LoVo (cell line): ENCODE measurements at regions not wholly inside any gene's neighbourhood (a gene's known extent, or its start where the extent isn't known, plus 50 kb on each side); places are given as distances from the start of the nearest gene placed in this dataset.

Experiments used
- DNase-seq: peaks from one replicate; pipeline ENCODE4 v3.0.0-alpha.2; 2016; ENCODE audit warnings: low spot score

DNA sequence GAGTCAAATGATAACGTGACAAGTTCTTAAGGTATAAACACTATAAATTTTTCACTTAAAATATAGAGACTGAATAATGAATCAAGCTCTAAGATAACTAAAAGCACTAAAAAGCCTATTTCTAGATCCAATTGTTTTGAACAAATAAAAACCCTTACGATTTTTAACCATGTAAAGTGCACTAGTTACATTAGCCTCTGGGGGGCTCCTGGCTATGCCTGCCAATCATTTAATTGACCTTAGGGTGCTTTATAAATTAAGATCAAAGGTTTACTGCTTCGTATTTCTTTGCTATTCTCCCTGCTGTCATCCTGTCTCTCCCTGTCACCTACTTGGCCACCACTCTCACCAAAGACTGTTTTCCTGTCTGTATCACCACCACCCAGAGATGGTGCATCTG, 133.4 kb downstream of the ESM1 start:
- no peak for DNase-seq

DNA sequence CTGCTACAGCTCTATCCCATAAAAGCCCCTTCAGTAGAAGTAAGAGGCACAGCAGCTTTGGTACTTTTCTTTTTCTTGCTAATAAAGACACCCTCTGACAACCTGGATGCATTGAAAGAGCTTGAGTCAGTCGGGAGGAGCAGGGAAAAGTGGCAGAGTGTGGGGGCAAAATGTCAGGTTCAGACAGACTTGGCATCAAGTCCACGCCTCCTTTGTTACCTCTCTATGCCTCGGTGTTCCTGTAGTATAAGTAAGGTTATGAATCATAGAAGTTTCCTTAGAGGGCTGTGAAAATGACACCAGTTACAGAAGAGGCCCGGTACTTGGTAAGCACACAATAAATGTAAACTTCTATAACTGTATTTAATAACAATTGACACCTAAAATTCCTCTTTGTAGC, 133.9 kb downstream of the ESM1 start:
- DNase-seq: no peak

DNA sequence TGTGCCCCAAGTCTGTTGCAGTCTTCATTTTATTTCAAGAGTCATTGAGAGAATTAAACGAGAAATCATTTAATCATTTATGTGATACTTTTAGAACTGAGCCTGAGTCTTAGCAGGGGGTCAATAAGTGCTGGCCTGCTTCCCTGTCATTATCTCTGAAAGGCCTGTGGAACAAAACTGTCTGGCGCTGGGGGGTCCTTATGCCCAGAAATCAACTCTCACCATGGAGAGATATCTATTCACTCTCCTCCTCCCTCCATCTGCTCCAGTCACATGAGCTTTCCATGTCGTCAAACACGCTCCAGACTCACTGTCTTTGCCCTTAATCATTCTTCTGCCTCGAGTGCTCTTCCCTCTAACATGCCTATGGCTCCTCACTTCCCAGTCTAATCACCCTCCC, 136.8 kb downstream of the ESM1 start:
- DNase-seq: no peak

DNA sequence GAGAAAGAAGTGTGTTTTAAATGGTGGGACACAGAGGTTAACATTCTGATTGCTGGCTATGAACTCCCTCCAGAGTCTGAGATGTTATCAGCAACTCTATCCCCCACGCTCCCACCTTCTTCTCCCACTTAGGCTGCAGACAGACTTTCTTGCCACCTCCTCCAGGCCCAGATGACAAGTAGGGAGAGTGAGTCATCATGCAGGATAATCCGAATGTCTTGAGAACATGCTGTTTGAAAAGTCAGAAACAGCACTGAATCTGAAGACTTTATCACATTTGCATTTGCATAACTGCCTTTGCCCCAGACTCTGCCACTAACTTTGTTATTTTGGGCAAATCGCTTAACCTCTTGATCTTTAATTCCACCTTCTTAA, 139.8 kb downstream of the ESM1 start:
- no peak for DNase-seq

DNA sequence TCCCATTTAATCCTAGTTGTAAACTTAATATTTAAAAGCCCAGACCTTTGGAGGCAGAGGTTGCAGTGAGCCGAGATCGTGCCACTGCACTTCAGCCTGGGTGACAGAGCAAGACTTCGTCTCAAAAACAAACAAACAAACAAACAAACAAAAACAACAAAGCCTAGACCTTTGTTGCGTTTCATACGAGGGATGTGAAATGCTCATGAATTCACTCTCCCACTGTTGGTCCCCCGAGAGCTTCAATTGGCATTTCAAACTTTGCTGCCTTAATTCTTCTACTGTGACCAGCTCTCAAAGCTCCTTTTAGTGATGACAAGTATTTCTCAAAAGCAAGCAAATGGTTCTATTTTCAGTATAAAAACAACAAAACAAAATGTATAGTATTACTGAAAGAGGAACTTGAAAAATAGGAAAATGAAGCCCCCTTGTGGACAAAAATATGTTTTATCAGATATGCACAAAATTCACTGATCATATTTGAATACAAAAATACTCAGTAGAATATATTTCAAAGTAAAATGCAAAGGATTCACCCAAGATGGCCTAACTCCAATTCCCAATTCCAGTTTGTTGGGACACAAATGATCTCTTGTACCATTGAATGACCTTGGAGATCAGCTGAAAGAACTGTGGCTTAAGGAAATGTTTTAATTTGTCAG, 140.4 kb downstream of the ESM1 start:
- peak; percentile 61 for DNase-seq

DNA sequence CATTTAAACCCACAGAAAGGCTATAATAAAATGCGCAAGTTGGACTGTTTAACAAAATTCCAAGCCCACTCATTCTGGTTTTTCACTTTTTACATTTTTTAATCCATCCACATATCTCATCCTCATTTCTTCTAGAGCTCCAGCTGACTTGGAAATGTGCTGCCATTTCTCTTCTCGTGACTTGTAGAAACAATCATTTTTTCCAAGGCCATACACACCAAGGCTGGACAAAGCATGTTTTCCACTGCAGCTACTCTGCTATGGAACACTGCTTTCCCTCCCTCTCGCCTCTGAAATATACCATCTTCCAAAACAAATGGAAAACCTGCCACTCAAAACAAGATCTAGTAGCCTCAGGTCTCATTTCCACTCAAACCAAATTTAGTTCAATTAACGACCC, 141.1 kb downstream of the ESM1 start:
- no peak for DNase-seq

DNA sequence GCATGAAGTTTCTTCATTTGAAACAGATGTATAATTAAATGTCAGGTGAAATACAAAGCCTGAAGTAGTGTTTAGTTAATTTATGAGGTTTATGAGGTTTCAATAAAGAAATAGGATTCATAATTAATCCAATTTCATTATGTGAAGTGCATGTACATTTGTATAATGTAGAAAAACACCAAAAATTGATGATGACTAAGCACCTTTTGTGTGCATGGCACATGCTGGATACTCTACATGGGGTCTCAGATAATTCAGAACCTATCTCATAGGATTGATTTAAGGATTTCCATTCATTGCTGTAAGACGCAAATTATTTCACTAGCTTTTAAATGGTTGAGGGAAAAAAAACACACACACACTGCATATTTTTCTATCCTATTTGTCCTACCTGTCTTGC, 143.9 kb downstream of the ESM1 start:
- no peak for DNase-seq

DNA sequence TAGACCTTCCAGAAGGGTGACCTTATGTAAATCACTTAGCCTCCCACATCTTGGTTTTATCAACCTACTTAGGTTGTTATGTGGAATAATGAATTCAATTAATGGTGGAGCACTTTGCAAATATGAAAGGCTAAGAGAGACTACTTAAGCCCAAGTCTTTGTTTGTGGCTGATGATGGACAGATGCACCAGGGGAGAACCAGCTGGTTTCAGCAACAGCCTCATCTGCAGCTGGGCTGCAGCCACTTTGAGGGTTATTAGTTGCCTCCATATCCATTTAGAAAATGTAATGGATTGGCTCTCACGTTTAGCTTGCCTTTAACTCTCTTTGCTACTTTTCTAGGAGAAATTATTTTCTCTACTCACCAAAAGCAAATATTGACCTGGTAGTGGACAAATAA, 146.6 kb downstream of the ESM1 start:
- DNase-seq: no peak

DNA sequence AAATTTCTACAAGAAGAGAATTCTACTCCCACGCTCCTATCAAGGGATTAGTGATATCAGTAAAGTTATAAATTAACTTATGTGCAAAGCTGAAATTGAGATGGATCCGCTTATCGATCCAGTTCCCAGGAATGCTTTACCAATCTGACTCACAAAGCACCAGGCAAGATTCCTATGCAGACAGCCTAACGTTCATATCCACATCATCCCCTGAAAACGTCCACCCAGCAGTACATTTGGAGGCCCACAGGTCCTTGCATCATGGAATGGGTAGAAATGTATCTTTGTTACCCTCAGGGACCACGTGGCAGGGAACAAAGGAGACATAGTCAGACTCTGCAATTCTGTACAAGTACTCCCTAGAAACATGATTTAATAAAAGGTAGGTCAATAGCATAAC, 147.4 kb downstream of the ESM1 start:
- no peak for DNase-seq

DNA sequence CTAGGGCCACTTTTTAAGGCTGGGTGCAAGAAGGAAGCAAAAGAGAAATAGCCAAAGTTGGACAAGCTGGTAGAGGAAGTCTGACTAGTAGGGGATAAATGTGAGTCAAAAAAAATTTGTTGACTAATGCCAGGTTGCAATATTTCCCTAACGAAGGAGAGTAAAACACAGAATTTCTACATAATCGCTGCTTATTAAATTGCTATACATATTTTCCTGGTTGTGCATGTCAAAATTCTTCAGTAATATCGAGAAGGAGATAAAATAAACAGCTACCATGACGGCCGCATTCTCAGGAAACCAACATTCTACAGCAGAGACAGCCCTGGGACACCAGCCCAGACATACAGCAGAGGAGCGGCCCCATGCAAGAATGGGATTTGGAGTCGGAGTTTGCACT, 148.3 kb downstream of the ESM1 start:
- DNase-seq: no peak

DNA sequence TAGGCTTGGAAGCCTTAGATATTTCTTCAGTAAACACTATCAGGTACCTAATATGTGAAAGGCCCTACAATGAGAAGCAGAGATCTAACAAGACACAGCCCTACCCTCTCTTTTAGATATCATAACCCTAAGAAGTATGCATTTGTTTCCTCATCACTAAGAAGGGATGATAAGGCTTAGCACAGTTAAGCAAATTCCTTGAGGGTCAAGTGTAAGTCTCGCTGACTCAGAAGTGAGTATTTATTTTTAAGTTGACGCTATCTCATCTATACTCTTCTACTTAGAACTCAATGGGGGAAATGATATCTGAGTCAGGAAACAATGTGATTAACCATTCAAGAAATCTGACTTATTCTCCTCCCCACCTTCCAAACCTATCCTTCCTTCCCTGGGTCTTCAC, 149.7 kb downstream of the ESM1 start:
- no peak for DNase-seq

DNA sequence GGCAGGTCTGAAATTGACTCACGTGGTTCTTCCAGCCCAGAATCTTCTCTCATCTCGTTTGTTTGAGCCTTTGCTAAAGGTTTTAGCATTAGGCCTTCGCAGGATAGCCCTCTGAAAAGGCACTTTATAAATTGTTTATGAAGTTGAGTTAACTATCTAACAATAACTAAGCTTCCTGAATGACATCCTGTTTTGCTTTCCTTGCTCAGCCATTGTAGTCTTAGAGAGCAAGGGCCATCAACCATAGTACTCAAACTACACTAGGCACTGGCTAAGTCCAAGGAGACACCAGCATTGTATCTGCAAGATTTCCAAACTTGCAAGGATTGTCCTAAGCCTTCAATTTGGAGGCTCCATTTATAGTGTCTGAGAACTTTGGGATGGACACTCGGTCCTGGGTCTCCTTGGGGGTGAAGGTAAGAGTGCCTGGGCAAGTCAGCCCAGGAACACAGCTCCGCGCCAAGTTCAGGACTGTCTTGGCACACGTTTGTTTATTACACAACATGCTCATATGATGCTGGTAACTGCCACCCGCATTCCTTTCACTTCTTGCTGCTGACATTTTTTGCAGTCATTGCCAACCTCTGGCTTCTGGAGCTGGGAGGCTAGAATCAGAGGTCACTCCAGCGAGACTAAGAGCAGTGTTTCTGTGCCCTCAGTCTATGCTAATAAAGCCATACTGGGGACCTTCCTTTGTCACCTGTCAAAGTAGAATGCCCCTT, 151.1 kb downstream of the ESM1 start:
- no peak for DNase-seq

DNA sequence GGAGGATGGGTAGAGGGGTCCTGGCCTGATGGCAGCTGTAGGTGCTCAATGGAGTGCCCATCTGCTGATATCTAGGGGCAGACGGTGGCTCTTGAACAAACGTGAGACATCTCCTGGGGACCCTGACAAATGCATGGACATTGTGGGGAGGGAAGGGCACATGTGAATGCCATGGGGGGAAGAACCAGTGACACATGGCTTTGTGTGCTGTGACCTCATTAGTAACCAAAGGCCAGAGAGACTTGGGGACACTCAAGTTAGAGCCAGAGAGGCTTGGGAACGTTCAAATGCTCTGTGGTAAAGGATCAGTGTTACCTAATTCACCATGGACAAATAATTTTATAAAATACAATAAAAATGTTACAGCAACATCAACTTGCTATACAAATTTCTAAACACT, 151.8 kb downstream of the ESM1 start:
- no peak for DNase-seq

DNA sequence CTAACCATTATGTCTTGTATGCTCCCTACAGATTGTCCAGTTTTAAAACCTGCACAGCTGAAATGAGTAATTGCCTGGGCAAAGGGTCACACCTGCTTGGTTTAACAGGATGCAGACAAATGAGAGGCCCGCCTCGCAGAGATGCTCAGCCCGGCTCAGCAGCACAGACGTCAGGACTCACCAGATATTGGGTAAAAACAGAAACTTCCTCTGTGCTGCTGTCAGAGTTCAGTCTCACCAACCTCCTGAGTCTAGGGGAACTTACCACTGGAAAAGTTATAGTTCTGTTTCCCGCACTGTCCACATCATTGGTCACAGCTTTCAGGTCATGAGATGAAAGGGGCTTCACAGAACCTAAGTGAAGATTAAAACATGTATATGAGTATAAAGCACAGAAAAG, 152.5 kb downstream of the ESM1 start:
- no peak for DNase-seq

DNA sequence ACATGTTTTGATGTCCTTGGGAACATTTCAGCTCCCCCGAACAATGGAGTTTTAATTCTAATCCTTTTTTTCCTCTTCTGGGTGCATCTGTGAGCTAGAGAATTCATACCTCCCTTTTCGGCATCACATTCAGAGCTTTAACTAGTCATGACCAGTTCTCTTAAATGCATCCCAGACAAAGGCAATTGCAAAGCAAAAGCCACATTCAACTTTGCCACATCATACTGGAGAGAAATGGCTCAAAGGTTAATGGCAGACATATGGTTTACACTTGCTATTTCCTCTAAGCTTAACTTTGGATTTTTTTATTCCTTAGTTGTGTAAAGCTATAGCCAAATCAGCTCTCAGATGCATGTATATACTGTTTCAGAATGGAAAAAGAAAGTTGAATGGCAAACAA, 153.3 kb downstream of the ESM1 start:
- DNase-seq: no peak

DNA sequence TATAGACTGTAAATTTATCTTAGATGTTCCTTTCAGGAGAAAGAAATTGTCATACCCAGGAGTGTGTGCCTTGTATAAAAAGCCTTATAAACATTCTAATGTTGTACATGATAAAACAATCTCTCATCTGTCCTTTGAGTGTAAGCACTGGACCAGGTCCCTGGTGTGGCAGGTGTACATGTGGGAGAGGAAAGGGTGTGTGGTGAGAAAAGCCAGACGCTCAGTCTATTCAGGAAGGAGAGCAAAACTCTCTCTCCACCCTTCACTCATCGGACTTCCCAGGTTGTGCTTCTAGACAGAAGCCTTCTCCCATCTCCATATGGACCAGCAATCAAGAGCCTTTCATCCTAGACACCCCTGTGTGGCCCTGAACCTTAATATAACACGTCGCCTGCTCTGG, 154.2 kb downstream of the ESM1 start:
- no peak for DNase-seq

DNA sequence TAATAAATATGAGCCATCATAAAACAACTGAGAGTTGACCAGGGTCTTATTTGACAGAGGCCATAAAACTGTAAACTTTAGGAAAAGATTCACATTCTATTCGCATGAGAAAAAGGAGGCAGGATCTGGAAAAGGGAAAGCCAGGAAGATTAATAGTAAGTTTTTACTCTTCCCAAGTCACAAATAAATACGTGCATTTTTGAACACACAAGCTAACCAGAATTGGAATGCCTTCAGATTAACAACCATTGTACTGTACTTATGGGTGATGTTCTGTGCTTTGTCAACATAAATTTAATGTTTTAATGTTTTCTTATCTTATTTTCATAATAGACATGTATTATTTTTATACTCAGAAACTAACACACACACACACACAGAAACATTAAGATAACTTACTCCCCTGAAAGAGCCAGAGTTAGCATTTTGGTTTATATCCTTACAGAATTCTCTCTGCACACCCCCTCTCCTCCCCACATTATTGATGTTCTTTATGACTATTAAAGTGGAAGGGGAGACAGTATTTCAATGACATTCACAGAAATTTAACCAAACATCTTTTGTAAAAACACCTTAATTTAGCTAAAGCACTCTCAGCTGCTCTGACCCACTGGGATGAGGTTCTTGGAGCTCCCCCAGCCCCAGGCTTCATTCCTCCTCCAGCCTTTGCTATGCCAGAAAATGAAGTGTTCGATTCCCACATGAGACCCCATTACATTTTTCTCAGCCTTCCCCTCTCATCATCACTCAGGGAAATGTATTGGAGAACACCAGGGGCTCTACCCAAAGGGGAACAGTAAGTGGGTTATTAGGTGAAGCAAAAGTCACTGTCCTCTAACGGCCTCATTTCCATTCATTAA, 155.5 kb downstream of the ESM1 start:
- no peak for DNase-seq

DNA sequence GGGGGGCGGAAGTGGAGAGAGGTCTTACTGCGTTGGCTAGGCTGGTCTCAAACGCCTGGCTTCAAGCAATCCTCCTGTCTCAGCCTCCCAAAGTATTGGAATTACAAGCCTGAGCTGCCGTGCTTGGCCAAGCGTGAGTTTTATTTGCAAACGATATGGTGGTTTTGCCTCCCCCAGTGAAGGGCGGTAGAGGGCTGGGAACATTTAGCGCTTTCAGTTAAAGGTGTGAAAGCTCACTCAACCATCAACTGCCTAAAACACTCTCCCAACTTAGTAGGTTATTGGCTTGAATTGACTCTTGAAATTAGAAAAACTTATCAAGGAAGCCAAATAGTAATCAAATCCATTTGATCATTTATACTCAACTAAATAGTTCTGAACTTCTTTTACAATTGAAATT, 156.3 kb downstream of the ESM1 start:
- no peak for DNase-seq

DNA sequence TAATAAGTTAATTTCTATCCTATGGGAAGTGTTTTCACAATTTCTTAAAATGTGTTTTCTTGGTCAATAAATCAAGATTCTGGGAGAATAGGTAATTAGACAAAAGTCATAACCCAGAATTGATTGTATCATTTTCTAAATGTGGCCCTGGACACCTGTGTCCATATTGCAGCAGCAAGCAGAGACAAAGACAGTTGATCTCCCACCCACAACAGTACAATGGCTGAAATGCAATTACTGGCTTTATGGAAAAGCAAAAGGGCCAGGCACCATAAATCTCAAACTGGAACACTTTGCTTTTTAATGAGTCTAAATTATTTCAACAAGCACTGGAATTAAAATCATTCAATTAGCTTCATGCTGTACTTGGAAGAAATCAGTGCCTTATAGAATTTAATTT, 157.2 kb downstream of the ESM1 start:
- no peak for DNase-seq

DNA sequence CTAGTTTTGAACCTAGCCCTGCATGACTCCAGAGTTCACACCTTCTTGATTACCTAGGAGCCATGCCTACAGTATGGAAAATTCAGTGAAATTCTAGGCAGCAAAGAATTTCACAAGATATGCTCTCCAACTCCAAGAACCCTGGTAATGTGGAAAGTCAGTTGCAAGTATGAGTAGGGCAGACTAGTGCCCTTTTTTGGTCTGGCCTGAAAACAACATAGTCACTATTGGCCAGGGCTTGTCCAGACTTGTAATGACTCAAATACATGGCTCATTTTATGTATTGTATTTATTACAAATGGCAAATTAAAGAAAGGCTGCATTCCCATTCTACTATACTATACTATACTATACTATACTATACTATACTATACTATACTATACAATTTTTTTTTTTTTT, 160.4 kb downstream of the ESM1 start:
- DNase-seq: no peak

DNA sequence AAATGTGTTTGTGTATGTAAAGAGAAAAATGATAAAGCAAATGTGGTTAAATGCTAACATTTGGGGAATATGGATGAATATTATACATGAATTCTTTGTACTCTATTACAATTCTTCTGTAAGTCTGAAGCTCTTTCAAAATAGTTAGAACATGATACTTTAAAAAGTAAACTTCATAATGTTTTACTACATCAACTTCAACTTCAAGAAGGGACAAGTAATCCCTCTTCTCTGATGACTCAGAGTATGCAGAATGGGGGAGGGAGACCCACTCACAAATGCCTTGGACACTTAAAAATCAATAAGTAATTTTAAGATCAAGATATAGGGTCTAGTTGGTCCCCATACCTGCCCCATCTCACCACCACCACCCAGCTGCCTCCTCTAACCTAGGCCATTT, 162.4 kb downstream of the ESM1 start:
- DNase-seq: no peak

DNA sequence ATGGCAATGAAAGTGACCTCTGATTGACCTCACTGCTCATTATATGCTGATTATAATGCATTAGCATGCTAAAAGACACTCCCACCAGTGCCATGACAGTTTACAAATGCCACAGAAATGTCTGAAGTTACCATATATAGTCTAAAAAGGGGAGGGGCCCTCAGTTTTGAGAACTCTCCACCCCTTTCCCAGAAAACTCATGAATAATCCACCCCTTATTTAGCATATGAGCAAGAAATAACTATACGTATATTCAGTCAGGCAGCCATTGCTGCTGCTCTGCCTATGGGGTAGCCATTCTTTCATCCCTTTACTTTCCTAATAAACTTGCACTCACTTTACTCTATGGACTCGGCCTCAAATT, 163.1 kb downstream of the ESM1 start:
- DNase-seq: no peak
